ENCODE measurements at regions not wholly inside any gene's neighbourhood (a gene's known extent, or its start where the extent isn't known, plus 50 kb on each side); places are given as distances from the start of the nearest gene placed in this dataset.

- no peak for DNase-seq (ENCODE audit: extremely low read depth, low read depth)
- TF ChIP-seq CTCF (IDR thresholded peaks at IDR 0.05; ENCODE audit: low read depth, low read length) = no peak
These were observed 376.7 kb downstream of the TDRD15 start for GRCh38 chr2:21500401-21500945.

- no peak for TF ChIP-seq CTCF (IDR thresholded peaks at IDR 0.05; ENCODE audit: low read depth, low read length)
- DNase-seq (ENCODE audit: extremely low read depth, low read depth) = no peak
These were observed 377.7 kb downstream of the TDRD15 start for GRCh38 chr2:21501376-21502027.

- no peak for DNase-seq (ENCODE audit: extremely low read depth, low read depth)
- no peak for TF ChIP-seq CTCF (IDR thresholded peaks at IDR 0.05; ENCODE audit: low read depth, low read length)
These were observed 392.1 kb downstream of the TDRD15 start for GRCh38 chr2:21515903-21516302.

GRCh38 chr2:21519412-21519811 lies 395.6 kb downstream of the TDRD15 start:
- DNase-seq (ENCODE audit: extremely low read depth, low read depth) = no peak
- no peak for TF ChIP-seq CTCF (IDR thresholded peaks at IDR 0.05; ENCODE audit: low read depth, low read length)

GRCh38 chr2:21519821-21520220 lies 396.1 kb downstream of the TDRD15 start:
- TF ChIP-seq CTCF (IDR thresholded peaks at IDR 0.05; ENCODE audit: low read depth, low read length) = no peak
- DNase-seq (ENCODE audit: extremely low read depth, low read depth) = no peak

- no peak for TF ChIP-seq CTCF (IDR thresholded peaks at IDR 0.05; ENCODE audit: low read depth, low read length)
- DNase-seq (ENCODE audit: extremely low read depth, low read depth) = no peak
These were observed 412.1 kb downstream of the TDRD15 start for GRCh38 chr2:21535826-21536225.

- no peak for TF ChIP-seq CTCF (IDR thresholded peaks at IDR 0.05; ENCODE audit: low read depth, low read length)
- no peak for DNase-seq (ENCODE audit: extremely low read depth, low read depth)
These were observed 415.9 kb downstream of the TDRD15 start for GRCh38 chr2:21539685-21540084.
